ENCODE measurements at regions not wholly inside any gene's neighbourhood (a gene's known extent, or its start where the extent isn't known, plus 50 kb on each side); places are given as distances from the start of the nearest gene placed in this dataset.

- H3K36me3 Mint-ChIP-seq (ENCODE audit: low read depth): no peaks in the 10 kb centered on the region
- no peaks in the 10 kb centered on the region for H3K9me3 Mint-ChIP-seq
- DNase-seq: no peak
- no peaks in the 10 kb centered on the region for H3K4me1 Mint-ChIP-seq (ENCODE audit: low read depth)
- TF ChIP-seq CTCF (IDR thresholded peaks at IDR 0.05): no peak
- no peak overlapping the region for H3K4me3 Mint-ChIP-seq
- no peak overlapping the region for H3K27ac Mint-ChIP-seq
- H3K27me3 Mint-ChIP-seq (ENCODE audit: insufficient read depth): peaks cover 21% of the 10 kb centered on the region
Measured at GRCh38 chr2:8477552-8478470, 204.0 kb upstream of the ID2 start.

- H3K4me3 Mint-ChIP-seq: no peak overlapping the region
- DNase-seq: no peak
- H3K27ac Mint-ChIP-seq: no peak overlapping the region
- H3K36me3 Mint-ChIP-seq (ENCODE audit: low read depth): no peaks in the 10 kb centered on the region
- no peak for TF ChIP-seq CTCF (IDR thresholded peaks at IDR 0.05)
- no peaks in the 10 kb centered on the region for H3K4me1 Mint-ChIP-seq (ENCODE audit: low read depth)
- peaks cover 20% of the 10 kb centered on the region for H3K27me3 Mint-ChIP-seq (ENCODE audit: insufficient read depth)
- no peaks in the 10 kb centered on the region for H3K9me3 Mint-ChIP-seq
Measured at GRCh38 chr2:8478471-8478793, 203.4 kb upstream of the ID2 start.

DNA sequence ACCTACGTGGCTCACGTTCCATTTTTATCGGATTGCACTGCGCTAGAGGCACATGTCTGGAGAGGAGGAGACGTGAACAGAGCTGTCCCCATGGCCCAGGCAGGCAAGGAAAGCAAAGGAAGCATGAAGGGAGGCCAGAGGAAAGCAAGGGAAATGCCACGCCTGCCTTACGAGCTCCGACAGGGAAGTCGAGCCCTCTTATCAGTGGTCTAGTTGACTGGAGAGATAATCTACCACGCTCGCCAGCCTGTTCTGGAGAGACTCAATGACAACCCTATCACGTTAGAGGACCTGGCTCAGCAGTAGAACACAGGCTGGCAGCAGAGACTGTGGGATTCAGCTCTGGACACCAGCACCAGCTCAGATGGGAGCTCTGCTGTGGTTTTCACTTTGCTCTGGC is 202.6 kb upstream of the ID2 start:
- no peak overlapping the region for H3K27ac Mint-ChIP-seq
- H3K4me1 Mint-ChIP-seq (ENCODE audit: low read depth): no peaks in the 10 kb centered on the region
- H3K36me3 Mint-ChIP-seq (ENCODE audit: low read depth): no peaks in the 10 kb centered on the region
- no peak overlapping the region for H3K4me3 Mint-ChIP-seq
- TF ChIP-seq CTCF (IDR thresholded peaks at IDR 0.05): no peak
- no peak for DNase-seq
- peaks cover 20% of the 10 kb centered on the region for H3K27me3 Mint-ChIP-seq (ENCODE audit: insufficient read depth)
- H3K9me3 Mint-ChIP-seq: no peaks in the 10 kb centered on the region

- no peaks in the 10 kb centered on the region for H3K4me1 Mint-ChIP-seq (ENCODE audit: low read depth)
- H3K27me3 Mint-ChIP-seq (ENCODE audit: insufficient read depth): peaks cover 18% of the 10 kb centered on the region
- no peaks in the 10 kb centered on the region for H3K36me3 Mint-ChIP-seq (ENCODE audit: low read depth)
- no peak overlapping the region for H3K27ac Mint-ChIP-seq
- no peaks in the 10 kb centered on the region for H3K9me3 Mint-ChIP-seq
- H3K4me3 Mint-ChIP-seq: no peak overlapping the region
- DNase-seq: no peak
- no peak for TF ChIP-seq CTCF (IDR thresholded peaks at IDR 0.05)
Measured at GRCh38 chr2:8480915-8481314, 200.9 kb upstream of the ID2 start.

DNA sequence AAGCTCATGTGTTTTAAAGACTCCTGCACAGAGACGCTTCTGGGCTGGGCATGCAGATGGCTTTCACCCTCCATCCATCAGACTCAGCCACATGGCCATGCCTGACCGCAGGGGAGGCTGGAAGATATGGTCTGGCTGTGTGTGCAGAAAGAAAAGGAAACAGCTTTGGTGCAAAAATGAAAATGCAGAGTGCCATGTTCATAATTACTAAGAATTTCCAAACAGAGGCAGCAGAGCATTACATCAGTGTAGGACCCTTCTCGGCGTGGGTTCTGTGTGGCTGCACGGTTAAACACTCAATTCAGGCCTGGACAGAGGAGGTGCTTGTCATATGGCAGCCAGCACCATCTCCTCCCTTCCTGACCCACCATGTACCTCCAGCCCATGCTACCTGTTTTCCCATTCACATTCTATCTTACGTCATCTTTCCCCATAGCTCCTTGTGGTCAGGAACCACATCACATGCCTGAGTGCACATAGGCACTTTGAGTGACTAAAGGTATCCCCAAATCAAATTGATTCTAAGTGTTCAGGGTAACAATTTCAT is 200.3 kb upstream of the ID2 start:
- no peak for DNase-seq
- Mint-ChIP-seq H3K4me1 (ENCODE audit: low read depth) (no peaks in the 10 kb centered on the region), H3K27ac (no peak overlapping the region), H3K36me3 (ENCODE audit: low read depth) (no peaks in the 10 kb centered on the region), H3K4me3 (no peak overlapping the region), H3K9me3 (no peaks in the 10 kb centered on the region), H3K27me3 (ENCODE audit: insufficient read depth) (peaks cover 14% of the 10 kb centered on the region)
- no peak for TF ChIP-seq CTCF (IDR thresholded peaks at IDR 0.05)

Data from HFFc6 (cell line).